ENCODE measurements at regions not wholly inside any gene's neighbourhood (a gene's known extent, or its start where the extent isn't known, plus 50 kb on each side); places are given as distances from the start of the nearest gene placed in this dataset.
"Not testable (repeated sequence)": the region's sequence is repeated elsewhere in the genome, so short reads cannot be mapped to it uniquely, and the experiment has no call there.

DNA sequence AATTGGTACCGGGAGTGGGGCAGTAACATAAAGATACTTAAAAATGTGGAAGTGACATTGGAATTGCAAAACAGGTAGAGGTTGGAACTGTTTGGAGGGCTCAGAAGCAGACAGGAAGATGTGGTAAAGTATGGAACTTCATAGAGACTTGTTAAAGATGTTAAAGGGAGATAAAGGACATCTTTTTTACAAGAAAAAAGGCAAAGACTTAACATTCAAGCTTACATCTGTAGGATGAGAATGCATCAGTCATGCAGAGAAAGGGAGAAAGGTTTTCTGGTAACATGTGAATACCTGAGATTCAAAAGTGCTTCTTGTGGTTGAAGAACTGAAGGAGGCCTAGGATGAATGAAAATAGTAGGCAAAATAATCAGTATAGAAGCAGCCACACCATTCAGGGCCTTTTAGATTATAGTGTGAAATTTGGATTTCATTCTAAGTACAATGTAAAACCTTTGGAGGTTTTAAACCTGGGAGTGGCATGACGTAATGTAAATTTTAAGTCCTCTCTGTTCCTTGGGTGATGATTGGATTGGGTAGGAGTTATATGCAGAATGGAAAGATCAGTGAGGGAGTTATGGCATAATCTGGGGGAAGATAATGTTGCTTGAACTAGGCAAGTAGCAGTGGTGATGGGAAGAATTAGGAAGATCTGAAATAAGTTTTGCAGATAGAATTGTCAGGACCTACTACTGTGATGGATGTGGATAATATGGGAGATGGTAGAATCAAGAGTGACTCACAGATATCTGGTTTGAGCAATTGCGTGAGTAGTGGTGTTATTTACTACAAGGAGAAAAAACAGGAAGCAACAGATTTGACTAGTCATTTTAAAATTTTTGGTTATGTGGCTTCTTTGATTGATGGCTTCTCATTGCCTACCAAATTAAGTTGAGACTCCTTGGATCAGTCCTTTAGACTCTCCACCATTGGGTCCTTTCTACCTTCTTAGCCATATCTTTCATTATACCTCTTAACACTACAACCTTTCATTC lies 138.7 kb downstream of the VSIG4 start:
- no peak for DNase-seq (ENCODE audit: low read depth, low spot score)

DNA sequence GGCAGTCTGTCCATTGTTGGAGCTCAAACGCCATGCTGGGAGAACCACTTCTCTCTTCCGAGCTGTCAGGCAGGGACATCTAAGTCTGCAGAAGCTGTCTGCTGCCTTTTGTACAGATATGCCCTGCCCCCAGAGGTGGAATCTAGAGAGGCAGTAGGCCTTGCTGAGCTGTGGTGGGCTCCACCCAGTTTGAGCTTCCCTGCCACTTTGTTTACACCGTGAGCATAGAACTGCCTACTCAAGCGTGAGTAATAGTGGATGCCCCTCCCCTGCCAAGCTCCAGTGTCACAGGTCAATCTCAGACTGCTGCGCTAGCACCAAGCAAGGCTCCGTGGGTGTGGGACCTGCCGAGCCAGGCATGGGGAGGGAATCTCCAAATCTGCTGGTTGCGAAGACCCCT lies 145.7 kb downstream of the VSIG4 start:
- DNase-seq (ENCODE audit: low read depth, low spot score), result no peak
- in situ Hi-C loops (cut with HindIII; ENCODE audit: low pct_unique_long_range_greater_than_20kb, low sequenced_read_pairs), result no loop called here

More for the DNA sequence above, 138.7 kb downstream of the VSIG4 start:
- in situ Hi-C loops (cut with HindIII; ENCODE audit: low pct_unique_long_range_greater_than_20kb, low sequenced_read_pairs), result no loop called here

- DNase-seq (ENCODE audit: low read depth, low spot score); in situ Hi-C loops (cut with HindIII; ENCODE audit: low pct_unique_long_range_greater_than_20kb, low sequenced_read_pairs): not testable (repeated sequence)
These were observed 148.1 kb downstream of the VSIG4 start for GRCh38 chrX:65891817-65892216.

GRCh38 chrX:65888150-65888549 lies 151.7 kb downstream of the VSIG4 start:
- in situ Hi-C loops (cut with HindIII; ENCODE audit: low pct_unique_long_range_greater_than_20kb, low sequenced_read_pairs); DNase-seq (ENCODE audit: low read depth, low spot score): not testable (repeated sequence)

GRCh38 chrX:65883556-65883955 lies 156.3 kb downstream of the VSIG4 start:
- no peak for DNase-seq (ENCODE audit: low read depth, low spot score)
- in situ Hi-C loops (cut with HindIII; ENCODE audit: low pct_unique_long_range_greater_than_20kb, low sequenced_read_pairs), result no loop called here

- DNase-seq (ENCODE audit: low read depth, low spot score), result no peak
- in situ Hi-C loops (cut with HindIII; ENCODE audit: low pct_unique_long_range_greater_than_20kb, low sequenced_read_pairs), result no loop called here
These were observed 159.7 kb downstream of the VSIG4 start for GRCh38 chrX:65879977-65880799.

DNA sequence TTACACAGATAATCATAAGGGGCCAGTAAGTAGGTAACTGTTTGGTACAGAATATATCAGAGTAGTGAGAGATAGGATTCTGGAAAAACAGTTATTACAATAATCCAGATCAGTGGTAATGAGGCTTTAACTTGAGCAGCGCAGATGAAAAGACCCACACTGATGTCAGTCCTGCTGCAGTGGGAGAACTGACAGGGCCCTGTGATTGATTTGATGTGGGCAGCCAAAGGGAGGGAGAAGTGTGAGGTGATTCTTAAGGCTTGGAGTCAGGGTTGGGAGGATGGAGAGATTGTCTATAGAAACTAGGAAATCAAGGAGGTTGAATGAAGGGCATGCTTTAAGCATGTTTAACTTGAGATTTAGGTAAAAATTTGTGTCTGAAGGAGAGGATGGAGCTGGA lies 161.4 kb downstream of the VSIG4 start:
- DNase-seq (ENCODE audit: low read depth, low spot score), result no peak
- in situ Hi-C loops (cut with HindIII; ENCODE audit: low pct_unique_long_range_greater_than_20kb, low sequenced_read_pairs), result no loop called here

DNA sequence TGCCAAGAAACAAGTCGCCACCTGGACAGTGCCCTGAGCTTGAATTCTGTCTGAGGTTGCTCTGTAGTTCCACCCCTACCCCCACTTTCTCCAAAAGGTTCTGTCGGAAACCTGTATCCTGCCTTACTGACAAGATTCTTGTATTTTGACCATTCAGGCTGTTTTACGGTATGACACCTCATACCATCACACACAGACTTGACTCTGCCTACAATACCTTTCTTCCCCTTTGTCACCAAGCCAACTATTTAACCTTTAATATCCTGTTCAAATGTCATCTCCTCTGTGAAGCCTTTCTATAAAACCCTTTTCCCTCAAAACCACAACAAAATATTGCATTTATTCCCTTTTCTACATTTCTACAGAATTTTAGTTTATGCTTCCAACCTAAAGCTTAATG lies 161.9 kb downstream of the VSIG4 start:
- DNase-seq (ENCODE audit: low read depth, low spot score), result no peak
- in situ Hi-C loops (cut with HindIII; ENCODE audit: low pct_unique_long_range_greater_than_20kb, low sequenced_read_pairs), result no loop called here

GRCh38 chrX:65875614-65876013 lies 164.3 kb downstream of the VSIG4 start:
- in situ Hi-C loops (cut with HindIII; ENCODE audit: low pct_unique_long_range_greater_than_20kb, low sequenced_read_pairs); DNase-seq (ENCODE audit: low read depth, low spot score): not testable (repeated sequence)

DNA sequence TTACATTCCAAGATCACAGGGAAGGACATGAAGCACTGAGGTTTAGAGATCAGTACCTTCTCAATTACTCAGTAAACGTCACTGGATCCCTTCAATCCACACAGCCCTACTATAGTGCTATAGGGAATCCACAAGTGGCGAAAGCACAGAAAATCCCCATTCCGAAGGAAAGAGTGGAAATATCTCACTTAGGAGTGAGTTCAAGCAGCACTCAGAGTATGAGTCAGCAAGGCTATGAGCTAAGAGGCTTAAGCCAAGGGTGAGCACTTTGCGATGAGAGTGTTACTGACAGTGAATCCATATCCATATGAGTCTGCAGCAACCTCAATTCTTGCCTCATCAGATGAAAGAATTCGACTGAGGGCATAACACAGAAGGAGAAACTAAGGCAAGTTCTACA lies 165.1 kb downstream of the VSIG4 start:
- in situ Hi-C loops (cut with HindIII; ENCODE audit: low pct_unique_long_range_greater_than_20kb, low sequenced_read_pairs), result no loop called here
- no peak for DNase-seq (ENCODE audit: low read depth, low spot score)

DNA sequence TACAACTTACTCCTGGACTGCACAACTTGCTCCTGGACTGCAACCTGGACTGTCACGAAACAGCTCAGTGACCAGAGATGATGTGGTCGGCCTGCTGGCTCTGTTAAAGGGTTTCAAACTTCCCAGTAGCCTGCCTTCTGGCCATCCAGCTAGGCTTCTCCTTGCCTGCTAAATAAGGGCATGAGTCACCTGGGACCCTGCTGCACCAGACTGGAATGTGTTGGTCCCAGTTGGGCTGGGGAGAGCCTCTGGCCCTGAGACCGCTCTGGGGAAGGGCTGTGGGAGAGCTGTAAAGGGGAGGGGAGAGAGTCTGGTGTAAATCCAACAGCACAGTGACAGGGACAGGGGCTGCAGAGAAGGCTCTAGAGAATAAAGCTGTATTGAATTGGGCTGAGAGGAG lies 165.8 kb downstream of the VSIG4 start:
- in situ Hi-C loops (cut with HindIII; ENCODE audit: low pct_unique_long_range_greater_than_20kb, low sequenced_read_pairs), result no loop called here
- DNase-seq (ENCODE audit: low read depth, low spot score), result no peak

GRCh38 chrX:65873385-65873784 lies 166.5 kb downstream of the VSIG4 start:
- DNase-seq (ENCODE audit: low read depth, low spot score), result no peak
- in situ Hi-C loops (cut with HindIII; ENCODE audit: low pct_unique_long_range_greater_than_20kb, low sequenced_read_pairs), result no loop called here

DNA sequence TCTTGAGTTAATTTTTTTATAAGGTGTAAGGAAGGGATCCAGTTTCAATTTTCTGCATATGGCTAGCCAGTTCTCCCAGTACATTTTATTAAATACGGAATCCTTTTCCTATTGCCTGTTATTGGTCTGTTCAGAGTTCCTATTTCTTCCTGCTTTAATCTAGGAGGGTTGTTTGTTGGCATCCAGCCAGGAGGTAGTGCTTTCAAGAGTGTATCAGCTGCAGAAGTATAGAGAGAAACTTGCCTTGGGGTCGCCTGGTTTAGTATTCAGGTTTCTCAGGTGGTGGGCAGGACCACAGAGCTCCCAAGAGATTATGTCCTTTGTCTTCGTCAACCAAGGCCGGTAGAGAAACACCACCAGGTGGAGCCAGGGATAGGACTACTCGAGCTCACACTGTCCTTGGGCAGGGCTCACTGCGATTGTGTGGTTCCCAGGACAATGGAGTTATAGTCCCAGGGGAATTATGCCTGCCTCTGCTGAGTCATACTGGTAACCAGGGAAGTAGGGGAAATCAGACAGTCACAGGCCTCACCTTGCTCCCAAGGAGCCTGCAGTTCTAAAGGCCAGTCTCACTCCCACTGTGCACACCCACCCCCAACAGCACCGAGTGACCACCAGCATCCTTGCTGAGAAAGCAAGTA lies 168.1 kb downstream of the VSIG4 start:
- peak; percentile 16 for DNase-seq (ENCODE audit: low read depth, low spot score)
- in situ Hi-C loops (cut with HindIII; ENCODE audit: low pct_unique_long_range_greater_than_20kb, low sequenced_read_pairs), result no loop called here

GRCh38 chrX:65870544-65870943 lies 169.3 kb downstream of the VSIG4 start:
- in situ Hi-C loops (cut with HindIII; ENCODE audit: low pct_unique_long_range_greater_than_20kb, low sequenced_read_pairs); DNase-seq (ENCODE audit: low read depth, low spot score): not testable (repeated sequence)

- in situ Hi-C loops (cut with HindIII; ENCODE audit: low pct_unique_long_range_greater_than_20kb, low sequenced_read_pairs), result no loop called here
- no peak for DNase-seq (ENCODE audit: low read depth, low spot score)
These were observed 173.1 kb downstream of the VSIG4 start for GRCh38 chrX:65866773-65867172.

GRCh38 chrX:65866146-65866545 lies 173.7 kb downstream of the VSIG4 start:
- no peak for DNase-seq (ENCODE audit: low read depth, low spot score)
- in situ Hi-C loops (cut with HindIII; ENCODE audit: low pct_unique_long_range_greater_than_20kb, low sequenced_read_pairs), result no loop called here

DNA sequence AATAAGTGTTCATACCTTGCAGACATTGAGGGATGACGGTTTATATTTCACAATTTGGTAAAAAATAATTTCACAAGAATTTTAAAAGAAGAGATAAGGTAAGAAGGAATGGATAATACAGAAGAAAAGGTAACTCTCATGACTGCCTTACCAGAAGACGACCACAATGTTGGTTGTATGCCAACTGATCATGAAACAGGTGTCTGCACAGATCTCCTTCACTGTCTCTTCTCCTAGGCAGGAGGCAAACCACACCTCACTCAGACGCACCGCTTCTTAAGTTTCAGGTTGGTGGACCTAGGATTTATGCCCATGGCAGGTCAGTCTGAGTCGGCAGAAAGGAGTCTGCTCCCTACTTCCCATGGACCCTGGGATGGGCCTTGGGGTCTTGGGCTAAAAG lies 177.2 kb downstream of the VSIG4 start:
- no peak for DNase-seq (ENCODE audit: low read depth, low spot score)
- in situ Hi-C loops (cut with HindIII; ENCODE audit: low pct_unique_long_range_greater_than_20kb, low sequenced_read_pairs), result no loop called here

DNA sequence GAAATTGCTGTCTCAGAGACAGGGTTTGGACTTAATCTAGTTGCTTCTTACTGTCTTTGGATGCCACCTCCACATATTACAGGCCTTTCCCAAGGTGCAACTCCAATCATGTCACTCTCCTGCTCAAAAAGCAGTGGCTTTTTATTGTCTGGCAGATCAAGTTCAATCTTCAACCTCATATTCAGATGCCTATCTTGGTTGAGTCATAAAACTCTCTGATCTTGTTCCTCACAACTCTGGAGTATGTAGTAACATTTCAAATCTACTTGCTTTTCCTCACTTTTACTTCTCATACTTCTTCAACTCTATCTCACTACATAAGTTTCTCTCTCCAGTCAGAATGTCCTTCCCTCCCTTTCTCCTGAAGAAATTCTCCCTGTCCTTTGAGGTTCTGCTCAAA lies 180.6 kb downstream of the VSIG4 start:
- no peak for DNase-seq (ENCODE audit: low read depth, low spot score)
- in situ Hi-C loops (cut with HindIII; ENCODE audit: low pct_unique_long_range_greater_than_20kb, low sequenced_read_pairs), result no loop called here
